A673 (cell line): ENCODE measurements at regions not wholly inside any gene's neighbourhood (a gene's known extent, or its start where the extent isn't known, plus 50 kb on each side); places are given as distances from the start of the nearest gene placed in this dataset.

Experiments used
- BruUV-seq: library from RNA; stranded (reverse); fragments of 400-500 nt; replicated peaks from 2 replicates; lab custom pipeline; 2021; lab: Mats Ljungman, UMichigan
- CTCF ChIA-PET: fragments of 300-600 bp; sonication (Branson Sonifier 250); formaldehyde crosslinking; loops from one replicate; lab custom pipeline; 2022; ENCODE audit warnings: antibody characterized with exemption; lab: Charles Lee
- POLR2A ChIA-PET: fragments of 300-600 bp; sonication (Branson Sonifier 250); formaldehyde crosslinking; loops from one replicate; lab custom pipeline; 2022; ENCODE audit warnings: antibody characterized with exemption; ENCODE audit not compliant: low non-redundant PET; lab: Charles Lee
- DNase-seq: peaks from one replicate; pipeline ENCODE4 v3.0.0-alpha.2; 2015; ENCODE audit warnings: low spot score
- H3K27ac ChIP-seq: fragments of 200-600 bp; sonication (generic); 2 replicates; pipeline ENCODE4 v1.5.1; 2016; ENCODE audit warnings: mixed run types, low read depth, mild to moderate bottlenecking, mixed read lengths, antibody characterized with exemption, low read length; ENCODE audit not compliant: poor library complexity, severe bottlenecking
- H3K27me3 ChIP-seq: fragments of 200-600 bp; sonication (generic); replicated peaks from 2 replicates; pipeline ENCODE4 v1.6.1; 2017; ENCODE audit warnings: mixed run types, low read depth, mild to moderate bottlenecking, mixed read lengths, antibody characterized with exemption, low read length; ENCODE audit not compliant: insufficient read depth, poor library complexity
- H3K36me3 ChIP-seq: fragments of 200-600 bp; sonication (generic); 2 replicates; pipeline ENCODE4 v1.6.1; 2016; ENCODE audit warnings: mixed run types, mild to moderate bottlenecking, mixed read lengths, antibody characterized with exemption, low read length; ENCODE audit not compliant: insufficient read depth, poor library complexity, severe bottlenecking
- H3K4me1 ChIP-seq: fragments of 200-600 bp; sonication (generic); 2 replicates; pipeline ENCODE4 v1.6.1; 2017; ENCODE audit warnings: mixed run types, mild to moderate bottlenecking, mixed read lengths, antibody characterized with exemption, low read length; ENCODE audit not compliant: insufficient read depth, poor library complexity, severe bottlenecking
- H3K4me3 ChIP-seq: fragments of 200-600 bp; sonication (generic); 2 replicates; pipeline ENCODE4 v1.5.1; 2016; ENCODE audit warnings: low read depth, mixed run types, mild to moderate bottlenecking, mixed read lengths, low read length; ENCODE audit not compliant: poor library complexity, severe bottlenecking
- H3K9me3 ChIP-seq: fragments of 200-600 bp; sonication (generic); 2 replicates; pipeline ENCODE4 v1.6.1; 2016; ENCODE audit warnings: mixed run types, low read depth, mild to moderate bottlenecking, mixed read lengths, antibody characterized with exemption, low read length; ENCODE audit not compliant: poor library complexity, severe bottlenecking
- CTCF ChIP-seq: fragments of 300-800, 200-600 bp; sonication (generic); conservative IDR thresholded peaks from 2 replicates; pipeline ENCODE4 v1.5.1; 2017; ENCODE audit warnings: low read depth, mild to moderate bottlenecking, antibody characterized with exemption, low read length, moderate library complexity, mixed read lengths
- EZH2 ChIP-seq: fragments of 200-600 bp; sonication (generic); IDR thresholded peaks from 2 replicates; pipeline ENCODE4 v1.6.1; 2017; ENCODE audit warnings: borderline replicate concordance, low read depth, mild to moderate bottlenecking, mixed read lengths, antibody characterized with exemption, low read length; ENCODE audit not compliant: poor library complexity, severe bottlenecking
- intact Hi-C: fragments of 100-400 bp; cut with micrococcal nuclease; formaldehyde crosslinking; loops from one replicate; pipeline ENCODE4 v1.10.0; 2022; ENCODE audit not compliant: unreplicated experiment

GRCh38 chrX:13256603-13257002 is 63.2 kb downstream of the ATXN3L start:
- Histone ChIP-seq H3K27me3 (no peaks in the 10 kb centered on the region), H3K9me3 (no peaks in the 10 kb centered on the region), H3K27ac (no peak overlapping the region), H3K4me1 (no peaks in the 10 kb centered on the region), H3K36me3 (no peaks in the 10 kb centered on the region), H3K4me3 (no peak overlapping the region)
- no TSS peak for BruUV-seq
- no peak for DNase-seq
- CTCF ChIA-PET = no interaction called here
- intact Hi-C loops = no loop called here
- POLR2A ChIA-PET = no interaction called here
- TF ChIP-seq EZH2 (no peak), CTCF (no peak)

GRCh38 chrX:13254870-13255269 is 65.0 kb downstream of the ATXN3L start:
- H3K36me3 ChIP-seq = no peaks in the 10 kb centered on the region
- no TSS peak for BruUV-seq
- H3K4me1 ChIP-seq = no peaks in the 10 kb centered on the region
- no peaks in the 10 kb centered on the region for H3K9me3 ChIP-seq
- no peak overlapping the region for H3K4me3 ChIP-seq
- no peak for TF ChIP-seq EZH2
- no peak for TF ChIP-seq CTCF
- intact Hi-C loops = no loop called here
- ChIA-PET POLR2A (no interaction called here), CTCF (interaction anchor here (0.7 kb wide), 1 partner anchor 167 kb away, joined by 6 read pairs; no protein-coding TSS in a partner anchor)
- no peak for DNase-seq
- H3K27ac ChIP-seq = no peak overlapping the region
- no peaks in the 10 kb centered on the region for H3K27me3 ChIP-seq

- CTCF ChIA-PET = no interaction called here
- Histone ChIP-seq H3K27me3 (no peaks in the 10 kb centered on the region), H3K27ac (no peak overlapping the region), H3K4me1 (no peaks in the 10 kb centered on the region), H3K36me3 (no peaks in the 10 kb centered on the region), H3K4me3 (no peak overlapping the region), H3K9me3 (no peaks in the 10 kb centered on the region)
- POLR2A ChIA-PET = no interaction called here
- no TSS peak for BruUV-seq
- no peak for TF ChIP-seq EZH2
- no peak for TF ChIP-seq CTCF
- DNase-seq = peak; percentile 10
- intact Hi-C loops = no loop called here
Measured at GRCh38 chrX:13254076-13254785, 65.6 kb downstream of the ATXN3L start.
